Testis (tissue), 2 donors: ENCODE measurements at regions not wholly inside any gene's neighbourhood (a gene's known extent, or its start where the extent isn't known, plus 50 kb on each side); places are given as distances from the start of the nearest gene placed in this dataset.

Source experiments
- DNase-seq: peaks from one replicate; pipeline ENCODE4 v3.0.0-alpha.2; 2019
- H3K27ac ChIP-seq, 2 donors: fragments of 200-600 bp; sonication (generic); one replicate each; pipeline ENCODE4 v1.5.1; 2019
- H3K27me3 ChIP-seq: fragments of 200-600 bp; sonication (generic); one replicate; pipeline ENCODE4 v1.5.1; 2019
- H3K36me3 ChIP-seq: fragments of 200-600 bp; sonication (generic); one replicate; pipeline ENCODE4 v1.5.1; 2017; ENCODE audit warnings: low read depth; ENCODE audit errors: missing control alignments
- H3K4me1 ChIP-seq: fragments of 200-600 bp; sonication (generic); one replicate; pipeline ENCODE4 v1.5.1; 2019
- H3K4me3 ChIP-seq, 2 donors: fragments of 200-600 bp; sonication (generic); one replicate each; pipeline ENCODE4 v1.5.1; 2017 to 2019
- H3K9me3 ChIP-seq: fragments of 200-600 bp; sonication (generic); one replicate; pipeline ENCODE4 v1.5.1; 2017
- CTCF ChIP-seq, 3 experiments: fragments of 450-650 bp in 2 of 3; fragments of 200-600 bp in 1 of 3; sonication (generic) in 1 of 3; IDR thresholded peaks; one replicate each; pipeline ENCODE4 v1.5.1; 2016 to 2019; ENCODE audit warnings: antibody characterized with exemption in 3 of 3, mild to moderate bottlenecking in 2 of 3, moderate library complexity in 1 of 3
- POLR2A ChIP-seq: fragments of 450-650 bp; IDR thresholded peaks from one replicate; pipeline ENCODE4 v1.6.1; 2017; ENCODE audit warnings: antibody characterized with exemption, mild to moderate bottlenecking, moderate library complexity
- WGBS, 2 donors: methylation state at CpG; one replicate each; pipeline ENCODE4 v1.1.5; 2018; 5-methylcytosine and 5-hydroxymethylcytosine counted together
- intact Hi-C: fragments of 100-400 bp; cut with DNase I; formaldehyde crosslinking; loops from one replicate; pipeline ENCODE4 v1.15.1; 2023; ENCODE audit warnings: low total_unique reads

GRCh38 chr16:79703066-79703465 lies 102.5 kb upstream of the MAF start:
- H3K4me3 ChIP-seq: no peak overlapping the region
- intact Hi-C loops: no loop called here
- 94 to 100% methylated on average over 1 of the region's 1 CpG for WGBS, 2 donors

GRCh38 chr16:79698341-79698753 lies 97.8 kb upstream of the MAF start:
- TF ChIP-seq POLR2A (no peak), CTCF (IDR thresholded peaks at IDR 0.05) (no peak)
- H3K9me3 ChIP-seq: no peaks in the 10 kb centered on the region
- WGBS, 2 donors: 46 to 48% methylated on average over 5 of the region's 5 CpGs
- intact Hi-C loops: no loop called here
- H3K4me1 ChIP-seq: no peaks in the 10 kb centered on the region
- peak; percentile 56 for DNase-seq
- no peak overlapping the region for H3K4me3 ChIP-seq
- no peaks in the 10 kb centered on the region for H3K36me3 ChIP-seq
- no peaks in the 10 kb centered on the region for H3K27me3 ChIP-seq
- no peak overlapping the region for H3K27ac ChIP-seq

More at GRCh38 chr16:79703066-79703465, 102.5 kb upstream of the MAF start:
- no peaks in the 10 kb centered on the region for H3K36me3 ChIP-seq
- H3K4me1 ChIP-seq: no peaks in the 10 kb centered on the region
- H3K9me3 ChIP-seq: no peaks in the 10 kb centered on the region
- DNase-seq: no peak
- no peak overlapping the region for H3K27ac ChIP-seq
- H3K27me3 ChIP-seq: no peaks in the 10 kb centered on the region
- TF ChIP-seq POLR2A: no peak
- TF ChIP-seq CTCF (IDR thresholded peaks at IDR 0.05): no peak

GRCh38 chr16:79697562-79698112 lies 97.1 kb upstream of the MAF start:
- Histone ChIP-seq H3K27me3 (no peaks in the 10 kb centered on the region), H3K4me1 (no peaks in the 10 kb centered on the region), H3K36me3 (no peaks in the 10 kb centered on the region), H3K9me3 (no peaks in the 10 kb centered on the region), H3K27ac (no peak overlapping the region), H3K4me3 (no peak overlapping the region)
- intact Hi-C loops: no loop called here
- no peak for DNase-seq
- no peak for TF ChIP-seq POLR2A

GRCh38 chr16:79691007-79691406 lies 90.5 kb upstream of the MAF start:
- H3K27ac ChIP-seq: no peak overlapping the region
- 68 to 81% methylated on average over 5 of the region's 5 CpGs for WGBS, 2 donors
- no peaks in the 10 kb centered on the region for H3K9me3 ChIP-seq
- intact Hi-C loops: no loop called here
- no peaks in the 10 kb centered on the region for H3K27me3 ChIP-seq
- no peak for DNase-seq
- H3K4me3 ChIP-seq: no peak overlapping the region
- TF ChIP-seq POLR2A (no peak), CTCF (IDR thresholded peaks at IDR 0.05) (no peak)
- no peaks in the 10 kb centered on the region for H3K36me3 ChIP-seq
- no peaks in the 10 kb centered on the region for H3K4me1 ChIP-seq

GRCh38 chr16:79690159-79690558 lies 89.6 kb upstream of the MAF start:
- H3K4me3 ChIP-seq: no peak overlapping the region
- no peaks in the 10 kb centered on the region for H3K9me3 ChIP-seq
- no peaks in the 10 kb centered on the region for H3K36me3 ChIP-seq
- TF ChIP-seq POLR2A (no peak), CTCF (IDR thresholded peaks at IDR 0.05) (no peak)
- intact Hi-C loops: no loop called here
- no peaks in the 10 kb centered on the region for H3K27me3 ChIP-seq
- H3K4me1 ChIP-seq: no peaks in the 10 kb centered on the region
- no peak overlapping the region for H3K27ac ChIP-seq
- 83 to 84% methylated on average over 4 of the region's 4 CpGs for WGBS, 2 donors
- no peak for DNase-seq
